ENCODE measurements at regions not wholly inside any gene's neighbourhood (a gene's known extent, or its start where the extent isn't known, plus 50 kb on each side); places are given as distances from the start of the nearest gene placed in this dataset.
"Not testable (repeated sequence)": the region's sequence is repeated elsewhere in the genome, so short reads cannot be mapped to it uniquely, and the experiment has no call there.

GRCh38 chr10:117768333-117769042 is 225.9 kb downstream of the EMX2 start:
- no peak overlapping the region for H3K4me3 ChIP-seq (replicated peaks; ENCODE audit: low read depth, low read length)
- DNase-seq (ENCODE audit: low read depth): no peak
- no peak for TF ChIP-seq CTCF (IDR thresholded peaks at IDR 0.05; ENCODE audit: low read length, missing control alignments)

DNA sequence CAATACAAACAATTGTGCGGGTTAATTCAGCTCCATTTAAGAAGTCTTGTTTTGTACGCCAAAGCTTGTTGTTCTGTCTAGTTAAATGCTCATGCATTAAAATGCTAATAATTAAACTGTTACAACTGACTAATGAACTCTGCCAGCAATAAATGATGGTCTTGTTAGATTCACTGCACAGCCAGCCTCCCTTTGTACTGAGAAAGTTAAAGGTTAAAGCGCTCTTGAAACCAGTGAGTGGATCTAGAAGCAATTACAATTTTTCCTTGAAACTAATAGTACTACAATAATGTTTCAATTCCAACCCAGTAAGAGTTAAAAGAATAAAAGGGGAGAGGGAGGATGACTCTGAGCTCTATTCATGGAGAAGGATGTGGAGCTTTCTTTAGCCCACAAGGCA is 233.0 kb downstream of the EMX2 start:
- no peak overlapping the region for H3K4me3 ChIP-seq (replicated peaks; ENCODE audit: low read depth, low read length)
- no peak for DNase-seq (ENCODE audit: low read depth)
- no peak for TF ChIP-seq CTCF (IDR thresholded peaks at IDR 0.05; ENCODE audit: low read length, missing control alignments)

GRCh38 chr10:117777222-117777621 is 234.7 kb downstream of the EMX2 start:
- not testable (repeated sequence) for DNase-seq (ENCODE audit: low read depth); H3K4me3 ChIP-seq (replicated peaks; ENCODE audit: low read depth, low read length)

DNA sequence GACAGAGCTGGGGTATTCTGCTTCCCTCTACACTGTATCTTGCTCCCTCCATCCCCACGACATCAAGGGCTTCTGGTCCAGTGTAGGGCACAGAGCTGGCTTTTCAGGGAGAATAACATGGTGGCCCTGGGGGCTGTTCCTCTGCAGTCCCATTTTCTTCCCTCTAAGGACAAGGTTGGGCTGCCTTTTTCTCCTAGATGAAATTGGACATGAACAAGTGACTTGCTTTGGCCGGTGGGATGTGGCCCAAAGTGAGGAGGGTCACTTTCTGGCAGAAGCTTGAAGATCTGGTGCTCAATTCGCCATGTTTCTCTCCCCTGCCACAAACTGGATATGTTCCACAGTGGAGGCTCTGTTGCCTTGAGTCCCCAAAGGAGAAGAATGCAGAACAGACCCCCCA is 235.7 kb downstream of the EMX2 start:
- TF ChIP-seq CTCF (IDR thresholded peaks at IDR 0.05; ENCODE audit: low read length, missing control alignments): no peak
- no peak for DNase-seq (ENCODE audit: low read depth)
- H3K4me3 ChIP-seq (replicated peaks; ENCODE audit: low read depth, low read length): no peak overlapping the region

DNA sequence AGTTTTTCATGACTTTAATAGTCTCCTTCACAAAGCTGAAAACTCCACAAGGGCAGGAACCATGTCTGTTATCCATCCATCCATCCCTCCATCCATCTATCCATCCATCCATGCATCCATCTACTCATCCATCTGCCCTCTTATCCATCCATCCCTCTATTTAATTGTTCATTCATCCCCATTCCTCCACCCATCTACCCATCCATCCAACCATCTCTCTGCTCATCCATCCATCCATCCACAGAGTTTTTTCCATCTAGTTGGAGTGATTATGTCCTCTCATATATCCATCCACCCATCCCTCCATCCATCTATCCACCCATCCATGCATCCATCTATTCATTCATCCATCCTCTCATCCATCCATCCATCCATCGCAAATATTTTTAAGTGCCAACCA is 237.9 kb downstream of the EMX2 start:
- TF ChIP-seq CTCF (IDR thresholded peaks at IDR 0.05; ENCODE audit: low read length, missing control alignments): no peak
- H3K4me3 ChIP-seq (replicated peaks; ENCODE audit: low read depth, low read length): no peak overlapping the region
- DNase-seq (ENCODE audit: low read depth): no peak

DNA sequence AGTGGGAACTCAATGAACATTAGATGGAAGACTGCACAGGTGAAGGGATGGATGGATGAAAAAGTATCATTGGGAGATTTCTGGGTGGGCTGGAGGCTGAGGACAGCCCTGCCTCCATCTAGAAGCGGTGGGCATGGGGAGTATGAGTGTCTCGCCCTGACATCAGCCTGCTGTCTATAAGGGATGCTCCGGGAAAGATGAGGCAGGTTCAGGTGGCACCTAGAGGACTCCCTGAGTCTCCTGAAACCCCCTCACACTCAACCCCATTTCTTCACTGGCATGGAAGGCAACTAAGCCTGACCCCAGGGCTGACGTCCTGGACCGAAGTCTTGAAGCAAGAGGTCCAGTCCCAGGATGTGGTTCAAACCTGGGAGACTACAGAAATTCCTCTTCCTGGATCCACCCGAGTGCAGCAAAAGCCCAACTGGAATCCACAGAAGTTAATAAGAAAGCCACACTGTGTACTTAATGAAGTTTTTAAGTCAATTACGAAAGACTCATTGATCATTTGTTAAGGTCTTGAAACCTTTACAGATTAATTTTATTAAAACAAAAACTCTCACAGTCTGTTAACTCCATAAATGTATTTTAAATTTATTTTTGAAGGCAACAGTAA is 238.8 kb downstream of the EMX2 start:
- H3K4me3 ChIP-seq (replicated peaks; ENCODE audit: low read depth, low read length): no peak overlapping the region
- no peak for TF ChIP-seq CTCF (IDR thresholded peaks at IDR 0.05; ENCODE audit: low read length, missing control alignments)

DNA sequence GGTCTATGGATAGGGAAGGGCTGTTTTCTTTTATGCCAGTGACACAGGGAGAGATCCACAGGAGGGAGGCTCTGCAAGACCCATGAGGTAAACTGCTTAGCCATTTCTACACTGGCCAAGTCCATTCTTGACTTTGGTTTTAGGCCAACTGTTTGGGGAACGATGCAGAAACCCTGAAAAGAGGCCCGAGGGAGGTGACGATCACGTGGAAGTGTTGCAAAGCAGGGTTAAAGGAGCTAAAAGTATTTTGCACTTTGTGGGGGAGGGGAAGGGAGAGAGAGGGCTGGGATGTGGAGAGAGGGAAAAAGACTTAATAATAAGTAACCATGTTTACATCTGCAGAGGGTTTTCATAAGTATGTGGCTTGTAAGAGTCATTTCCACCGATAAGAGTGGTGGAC is 239.7 kb downstream of the EMX2 start:
- no peak overlapping the region for H3K4me3 ChIP-seq (replicated peaks; ENCODE audit: low read depth, low read length)
- TF ChIP-seq CTCF (IDR thresholded peaks at IDR 0.05; ENCODE audit: low read length, missing control alignments): no peak
- DNase-seq (ENCODE audit: low read depth): no peak

More for the DNA sequence above, 238.8 kb downstream of the EMX2 start:
- DNase-seq (ENCODE audit: low read depth): no peak
